CD4-positive, alpha-beta T cell treated with Interleukin-4 for 1 hour (primary cell): ENCODE measurements at regions not wholly inside any gene's neighbourhood (a gene's known extent, or its start where the extent isn't known, plus 50 kb on each side); places are given as distances from the start of the nearest gene placed in this dataset.
"Not testable (repeated sequence)": the region's sequence is repeated elsewhere in the genome, so short reads cannot be mapped to it uniquely, and the experiment has no call there.

Source experiments
- DNase-seq, 2 donors: peaks; one replicate each; pipeline ENCODE4 v3.0.0-alpha.2; 2020 to 2022

DNA sequence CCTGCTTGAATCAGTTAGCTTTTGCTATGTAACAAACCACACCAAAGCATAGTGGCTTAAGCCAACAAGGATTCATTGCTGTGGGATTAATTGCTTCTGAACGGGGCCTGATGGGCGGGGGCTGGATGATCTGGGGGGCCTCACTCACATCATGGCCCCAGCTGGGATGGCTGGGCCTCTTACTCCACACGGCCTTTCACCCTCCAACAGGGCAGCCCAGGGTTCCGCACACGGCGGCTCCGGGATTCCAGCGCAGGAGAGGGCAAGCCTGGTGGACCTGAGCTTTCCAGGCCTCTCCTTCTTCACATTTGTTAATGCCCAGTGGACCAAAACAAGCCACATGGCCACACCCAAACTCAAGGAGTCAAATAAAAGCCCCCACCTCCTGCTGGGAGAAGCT lies 86.3 kb upstream of the PHLPP1 start:
- DNase-seq = no peak

DNA sequence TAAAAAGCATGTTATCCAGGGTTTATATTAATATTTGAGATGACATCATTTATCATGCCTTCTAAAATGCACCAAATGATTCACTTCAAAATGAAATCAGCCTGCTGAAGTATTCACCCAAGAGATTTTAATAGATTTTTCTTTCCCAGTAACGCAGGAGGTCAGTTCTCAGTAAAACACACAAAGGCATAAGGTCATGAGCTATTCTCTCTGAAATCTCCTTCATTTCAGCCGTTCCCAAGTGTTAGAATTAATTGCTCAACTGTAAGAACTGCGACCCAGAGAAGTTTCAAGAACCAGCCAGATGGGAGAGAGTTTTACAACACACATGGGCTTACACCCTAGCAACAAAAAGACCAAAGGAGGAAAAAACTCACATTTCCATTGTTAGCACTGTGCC lies 84.2 kb upstream of the PHLPP1 start:
- no peak for DNase-seq

DNA sequence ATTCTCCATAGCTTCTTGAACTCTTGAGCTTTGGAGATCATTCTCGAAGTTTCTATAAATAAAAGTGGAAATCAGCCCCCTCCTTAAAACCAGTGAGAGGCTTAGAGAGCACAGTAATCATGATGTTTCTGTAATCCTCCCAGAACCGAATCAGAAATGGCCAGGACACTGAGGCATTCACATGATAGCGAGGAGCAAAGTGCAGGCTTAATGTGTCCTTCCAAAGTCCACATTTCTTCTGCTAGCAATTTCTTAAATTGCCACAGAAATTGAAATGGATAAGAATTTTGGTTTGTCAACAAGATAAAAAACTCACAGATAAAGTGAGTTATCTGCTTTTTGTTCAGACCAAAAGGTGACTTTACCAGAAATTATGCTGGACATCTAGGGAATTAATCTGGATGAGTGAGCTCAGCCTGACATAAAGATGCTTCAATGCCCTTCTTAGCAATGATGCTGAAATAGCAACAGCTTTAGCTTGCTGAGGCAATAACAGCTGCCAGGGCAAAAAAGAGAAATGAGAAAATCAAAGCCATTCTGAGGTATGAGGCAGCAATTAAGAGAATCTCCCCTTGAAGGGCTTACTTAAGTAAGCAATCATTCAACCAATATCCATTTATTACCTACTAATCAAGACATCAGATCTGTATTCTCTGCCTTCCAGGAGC lies 82.4 kb upstream of the PHLPP1 start:
- DNase-seq = no peak

DNA sequence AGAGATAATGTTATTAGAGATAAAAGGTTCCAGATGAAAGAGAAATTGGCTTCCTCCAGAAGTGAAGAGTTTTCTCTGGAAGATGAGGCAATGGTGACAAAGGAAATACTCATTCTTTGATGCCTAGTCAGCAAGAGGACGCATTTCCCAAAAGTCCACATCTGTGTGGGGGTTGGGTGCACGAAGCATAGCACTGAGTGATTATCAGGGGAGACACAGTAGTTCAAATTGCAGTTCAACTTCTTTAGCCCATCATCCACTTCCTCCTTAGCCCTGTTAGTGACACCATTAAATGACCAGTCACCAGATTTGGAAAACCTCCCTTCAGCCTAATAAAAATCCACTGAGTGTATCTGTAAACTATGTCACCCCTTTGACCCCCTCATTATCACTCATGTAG lies 80.9 kb upstream of the PHLPP1 start:
- DNase-seq = no peak

DNA sequence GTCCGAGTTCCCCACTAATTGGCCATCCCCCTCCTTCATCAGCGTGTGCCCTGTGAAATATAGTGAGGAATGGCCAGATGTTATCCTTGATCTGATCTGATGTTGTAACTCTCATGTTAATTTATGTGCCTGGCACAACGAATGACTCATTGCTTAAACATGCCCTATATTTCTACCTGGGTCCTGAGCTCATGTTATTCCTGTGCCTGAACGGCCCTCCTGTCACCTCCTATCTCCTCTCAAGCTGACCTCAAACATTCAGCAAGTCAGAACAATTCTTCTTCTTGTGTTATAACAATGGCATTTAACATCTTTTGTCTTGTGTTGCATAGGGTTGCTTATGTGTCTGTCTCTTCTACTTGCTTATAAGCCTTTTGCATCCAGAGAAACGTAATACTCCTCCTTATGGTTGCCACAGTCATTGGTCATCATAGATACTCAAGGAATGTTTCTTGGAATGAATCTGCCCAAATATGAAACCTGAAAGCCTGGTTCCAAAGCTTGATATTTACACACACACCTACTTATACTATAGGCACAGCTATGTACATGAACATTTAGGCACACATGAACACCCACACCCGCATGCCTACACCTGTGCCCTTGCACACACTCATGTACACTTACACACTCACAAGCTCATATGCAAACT lies 80.2 kb upstream of the PHLPP1 start:
- no peak for DNase-seq

DNA sequence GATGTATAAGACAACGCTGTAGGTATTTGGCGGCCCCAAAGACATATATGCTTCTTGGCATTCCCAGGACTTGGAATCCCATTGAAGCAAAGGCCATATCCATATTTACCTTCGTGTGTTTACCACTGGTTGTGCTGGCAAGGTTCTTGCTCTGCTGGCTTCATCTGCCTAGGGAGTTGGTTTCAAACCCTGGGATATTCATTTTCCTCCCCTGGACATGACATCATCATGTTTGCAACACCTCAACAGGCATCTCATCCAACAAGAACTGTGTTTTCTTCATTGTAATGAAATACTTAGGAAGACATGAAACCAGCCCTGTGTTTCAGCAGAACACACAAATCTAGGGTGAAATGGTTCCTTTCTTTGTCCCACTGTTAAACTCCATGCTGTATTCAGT lies 77.9 kb upstream of the PHLPP1 start:
- DNase-seq = no peak

DNA sequence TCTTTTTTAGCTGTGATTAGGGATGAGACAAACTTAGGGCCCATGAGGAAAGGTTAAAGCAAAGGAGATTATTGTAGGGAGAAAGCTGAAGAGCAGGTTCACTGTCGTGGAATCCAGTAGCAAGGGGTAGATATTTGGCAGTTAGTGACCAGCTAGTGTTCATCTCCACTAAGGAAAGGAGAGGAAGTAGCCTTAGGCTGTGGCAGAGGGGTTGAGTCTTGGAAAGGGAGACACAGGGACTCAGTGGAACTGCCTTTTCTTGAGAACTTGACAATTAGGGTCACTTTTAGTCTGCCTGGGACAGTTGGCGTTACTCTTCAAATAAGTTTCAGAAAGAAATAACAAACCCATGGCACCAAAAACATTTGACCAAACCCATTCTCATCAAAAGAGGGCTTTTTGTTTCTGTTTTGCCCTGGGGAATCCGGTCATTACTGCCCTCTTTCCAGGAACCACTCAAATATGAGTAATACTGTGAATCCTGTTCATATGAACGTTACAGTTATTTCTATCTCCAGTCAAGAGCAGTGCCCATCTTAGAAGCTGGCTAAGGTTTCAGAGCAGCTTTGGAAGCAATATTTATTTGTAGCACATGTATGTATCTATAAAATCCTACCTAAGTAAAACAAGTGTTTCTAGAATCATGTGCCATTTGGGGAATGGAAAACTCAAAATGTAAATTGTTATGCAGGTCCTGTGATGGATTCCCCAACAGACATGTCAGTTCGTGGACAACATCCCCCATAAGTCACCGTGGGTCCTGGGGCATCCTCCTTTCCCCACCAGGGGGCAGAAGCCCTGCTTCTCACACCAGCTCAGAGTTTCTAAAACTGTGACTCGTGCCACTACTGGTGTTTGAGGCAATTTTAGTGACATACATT lies 77.3 kb upstream of the PHLPP1 start:
- peak; percentile 46 to 47 for DNase-seq

DNA sequence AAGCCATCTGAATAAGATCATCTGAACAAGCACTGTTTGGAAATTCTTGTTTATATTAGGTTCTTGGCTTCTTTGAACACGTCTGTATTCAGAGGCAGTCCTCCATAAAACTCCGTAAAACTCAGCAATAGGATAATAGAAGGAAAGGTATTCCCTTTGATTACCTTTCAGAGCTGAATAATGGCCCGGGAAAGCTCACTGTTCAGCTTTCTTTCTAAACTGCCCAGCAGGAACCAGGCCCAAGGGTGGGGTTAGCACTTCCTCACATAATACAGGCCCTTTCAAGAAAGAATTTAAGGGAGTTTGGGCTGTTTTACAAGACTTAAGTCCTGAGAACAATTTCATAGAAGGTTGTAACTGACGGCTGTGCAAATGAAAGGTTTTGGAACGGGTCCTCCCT lies 72.2 kb upstream of the PHLPP1 start:
- DNase-seq = no peak

DNA sequence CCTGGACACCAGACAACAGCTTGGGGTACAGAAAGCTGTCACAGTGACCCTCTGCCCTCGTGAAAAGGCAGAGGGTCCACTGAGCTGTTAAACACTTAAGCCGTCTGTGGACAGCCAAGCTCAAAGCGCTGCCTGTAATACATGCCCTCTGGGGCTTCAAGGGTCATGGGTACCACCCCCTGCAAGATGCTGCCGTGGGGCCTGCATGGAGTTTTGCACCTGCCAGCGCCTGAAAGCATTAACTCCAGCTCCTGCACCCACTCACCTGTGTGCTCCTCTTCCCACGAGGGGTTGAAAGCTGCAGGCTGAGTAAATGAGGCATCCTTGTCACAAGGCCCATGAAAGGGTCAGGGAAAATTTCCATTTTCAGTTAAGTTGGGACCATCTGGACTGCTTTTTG lies 70.6 kb upstream of the PHLPP1 start:
- no peak for DNase-seq

DNA sequence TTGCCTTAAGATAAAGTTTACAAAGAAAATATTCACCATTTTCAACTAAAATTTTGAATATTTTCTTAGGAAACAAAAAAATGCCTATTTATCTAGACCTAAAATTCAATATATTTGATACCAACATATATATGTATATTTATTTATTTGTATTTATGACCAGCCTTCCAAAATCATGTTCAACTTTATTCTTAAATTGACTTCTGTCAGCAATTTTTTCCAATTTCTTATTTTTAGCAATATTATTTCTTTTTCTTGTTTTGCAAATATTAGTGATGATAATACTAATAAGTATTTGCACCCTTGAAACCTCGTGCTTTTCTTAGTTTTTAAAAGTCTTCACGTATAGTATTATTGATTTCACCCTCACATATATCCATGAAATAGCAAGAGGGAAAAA lies 68.2 kb upstream of the PHLPP1 start:
- DNase-seq = no peak

DNA sequence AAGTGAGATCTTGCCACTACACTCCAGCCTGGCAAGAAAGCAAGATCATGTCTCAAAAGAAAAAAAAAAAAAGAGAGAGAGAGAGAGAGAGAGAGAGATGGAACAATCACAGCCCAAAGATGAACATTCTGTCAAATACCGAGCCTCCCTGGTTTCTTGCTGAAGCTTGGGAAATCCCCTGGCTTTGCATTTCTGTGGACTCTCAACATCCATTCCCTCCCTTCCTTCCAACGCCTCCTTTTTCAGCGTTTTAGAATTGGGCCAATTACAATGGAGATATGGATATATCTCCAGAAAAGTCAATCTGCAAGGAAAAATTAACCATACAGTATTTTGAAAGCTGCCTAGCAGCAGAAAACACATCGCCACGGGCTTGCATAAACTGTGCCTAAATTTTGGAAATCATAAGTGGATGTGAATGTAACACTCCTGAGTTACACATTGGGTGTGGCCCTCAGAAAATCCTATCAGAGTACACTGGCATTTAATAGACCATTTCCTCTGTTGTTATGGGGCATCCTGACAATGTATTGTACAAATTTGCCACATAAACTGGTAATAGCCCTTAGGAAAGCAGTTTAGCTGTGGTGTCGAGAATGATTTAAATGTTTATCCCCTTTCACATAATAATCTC lies 67.2 kb upstream of the PHLPP1 start:
- no peak for DNase-seq

DNA sequence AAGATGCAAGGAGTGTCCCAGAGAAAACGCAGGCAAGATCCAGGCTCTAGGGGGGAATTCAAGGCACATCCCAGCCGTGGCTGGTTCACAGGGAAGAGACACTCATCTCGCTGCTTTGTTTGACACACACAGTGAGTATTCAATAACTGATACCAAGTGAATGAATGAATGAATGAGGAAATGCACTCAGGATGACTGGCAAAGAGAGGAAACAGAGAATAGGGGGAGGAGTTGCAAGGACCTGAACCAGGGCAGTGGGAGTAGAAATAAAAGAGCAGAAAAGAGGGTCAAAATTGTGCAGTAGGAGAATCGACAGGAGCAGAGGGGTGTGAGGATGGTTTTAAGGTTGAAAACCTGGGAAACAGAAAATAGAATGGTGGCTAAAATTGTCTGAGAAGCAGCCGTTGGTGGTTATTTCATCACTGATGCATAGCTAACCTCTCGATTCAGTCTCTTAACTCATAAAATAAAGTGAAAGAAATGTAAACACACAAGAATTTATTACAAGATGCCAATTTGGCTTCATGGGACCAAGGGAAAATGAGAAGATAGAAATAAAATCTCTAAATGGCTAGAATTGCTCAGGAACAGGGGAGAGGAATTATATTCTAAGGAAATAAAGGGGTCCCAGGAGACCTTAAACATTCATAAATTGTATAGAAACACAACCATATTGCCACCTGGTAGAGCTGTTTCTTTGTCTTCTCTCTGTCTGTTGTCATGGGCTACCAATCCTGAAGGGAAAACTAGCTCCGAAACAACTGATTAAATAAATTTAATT lies 63.9 kb upstream of the PHLPP1 start:
- DNase-seq = no peak

DNA sequence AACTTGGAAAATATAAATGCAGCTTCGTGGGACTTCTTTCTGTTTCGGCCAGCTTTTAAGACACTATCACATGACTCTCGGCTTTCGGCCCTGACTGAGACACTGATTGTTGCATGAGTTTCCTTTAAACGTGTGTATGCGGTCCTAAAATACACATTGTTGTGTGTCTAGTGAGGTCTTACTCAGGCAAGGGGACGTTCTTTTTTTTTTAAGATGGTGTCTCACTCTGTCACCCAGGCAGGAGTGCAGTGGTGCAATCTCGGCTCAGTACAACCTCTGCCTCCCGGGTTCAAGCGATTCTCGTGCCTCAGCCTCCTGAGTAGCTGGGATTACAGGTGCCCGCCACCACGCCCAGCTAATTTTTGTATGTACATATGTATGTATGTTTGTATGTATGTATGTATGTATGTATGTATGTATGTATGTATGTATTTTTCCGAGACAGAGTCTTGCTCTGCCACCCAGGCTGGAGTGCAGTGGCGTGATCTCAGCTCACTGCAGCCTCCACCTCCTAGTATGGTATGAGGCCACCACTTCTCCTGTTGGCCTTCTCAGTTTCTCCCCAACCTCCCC lies 63.2 kb upstream of the PHLPP1 start:
- not testable (repeated sequence) for DNase-seq

DNA sequence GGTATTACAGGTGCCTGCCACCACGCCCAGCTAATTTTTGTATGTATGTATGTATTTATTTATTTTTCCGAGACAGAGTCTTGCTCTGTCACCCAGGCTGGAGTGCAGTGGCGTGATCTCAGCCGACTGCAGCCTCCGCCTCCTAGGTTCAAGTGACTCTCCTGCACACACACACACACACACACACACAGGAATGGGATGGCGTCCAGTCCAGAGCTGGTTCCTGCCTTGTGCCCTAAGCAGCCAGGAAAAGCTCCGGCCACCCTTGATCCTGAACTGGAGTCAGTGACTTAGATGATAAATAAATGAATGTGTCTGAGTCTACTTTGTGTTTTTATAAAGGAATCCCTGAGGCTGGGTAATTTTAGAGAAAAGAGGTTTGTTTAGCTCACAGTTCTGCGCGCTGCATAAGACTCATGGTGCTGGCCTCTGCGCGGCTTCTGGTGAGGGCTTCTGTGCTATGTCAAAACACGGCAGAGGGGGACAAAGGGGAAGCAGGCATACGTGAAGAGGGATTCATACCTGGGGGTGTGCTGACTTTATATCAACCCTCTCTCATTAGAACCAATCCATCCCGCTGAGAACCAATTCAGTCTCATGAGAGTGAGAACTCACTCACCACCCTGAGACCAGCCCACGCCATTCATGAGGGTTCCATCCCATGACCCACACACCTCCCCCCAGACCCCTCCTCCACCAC lies 59.7 kb upstream of the PHLPP1 start:
- no peak for DNase-seq

DNA sequence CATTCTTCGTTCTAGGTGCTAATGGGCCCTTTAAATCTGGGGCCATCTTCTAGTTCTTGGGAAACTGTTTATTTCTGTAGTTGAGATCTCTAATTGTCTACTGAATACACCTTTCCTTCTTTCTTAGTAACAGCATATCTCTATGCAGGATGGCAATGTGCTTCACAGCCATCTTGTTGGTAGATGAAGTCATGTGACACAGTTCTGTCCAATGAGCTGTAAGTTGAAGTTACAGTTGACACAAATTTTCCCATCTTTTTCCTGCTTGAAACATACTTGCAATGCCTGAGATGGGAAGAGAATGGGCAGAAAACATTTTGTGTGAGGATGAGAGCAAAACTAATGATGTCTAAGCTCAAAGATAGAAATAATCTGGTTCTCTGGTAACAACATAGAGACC lies 57.3 kb upstream of the PHLPP1 start:
- no peak for DNase-seq

DNA sequence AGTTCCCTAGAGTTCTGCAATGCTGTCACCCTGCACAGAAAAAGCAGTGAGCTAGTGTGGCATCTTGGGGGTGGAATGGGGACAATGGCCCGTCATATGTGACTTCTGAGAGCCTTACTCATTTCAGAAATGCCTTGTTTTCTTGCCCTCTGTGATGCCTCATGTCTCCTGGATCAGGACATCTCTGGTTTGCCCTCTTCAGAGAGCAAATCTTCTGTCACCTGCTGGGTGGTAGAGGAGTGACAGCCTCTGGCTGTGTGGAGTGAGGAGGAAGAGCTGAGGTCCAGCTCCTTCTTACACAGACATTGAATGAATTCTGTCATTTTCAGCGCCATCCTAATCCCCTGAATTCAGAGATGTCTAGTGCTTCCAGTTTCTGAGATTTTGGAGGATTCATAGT lies 55.6 kb upstream of the PHLPP1 start:
- DNase-seq = no peak

DNA sequence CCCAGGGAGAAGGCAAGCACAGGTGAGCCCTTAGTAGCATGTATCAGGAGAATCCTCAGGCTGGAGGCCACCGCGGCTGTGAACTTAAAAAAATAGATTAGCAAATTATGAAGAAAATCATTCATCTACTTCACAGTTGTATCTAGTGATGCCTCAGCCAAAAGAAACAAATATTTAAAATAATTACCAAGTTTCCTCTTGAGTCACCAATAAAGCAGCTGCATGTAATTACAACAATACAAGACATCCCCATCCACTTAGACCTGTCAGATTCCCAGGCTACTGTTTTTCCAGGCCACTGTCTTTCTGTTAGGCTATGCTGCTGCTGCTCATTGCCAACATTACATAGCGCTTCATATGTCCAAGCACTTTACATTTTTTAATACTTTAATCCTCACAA lies 54.6 kb upstream of the PHLPP1 start:
- DNase-seq = no peak

DNA sequence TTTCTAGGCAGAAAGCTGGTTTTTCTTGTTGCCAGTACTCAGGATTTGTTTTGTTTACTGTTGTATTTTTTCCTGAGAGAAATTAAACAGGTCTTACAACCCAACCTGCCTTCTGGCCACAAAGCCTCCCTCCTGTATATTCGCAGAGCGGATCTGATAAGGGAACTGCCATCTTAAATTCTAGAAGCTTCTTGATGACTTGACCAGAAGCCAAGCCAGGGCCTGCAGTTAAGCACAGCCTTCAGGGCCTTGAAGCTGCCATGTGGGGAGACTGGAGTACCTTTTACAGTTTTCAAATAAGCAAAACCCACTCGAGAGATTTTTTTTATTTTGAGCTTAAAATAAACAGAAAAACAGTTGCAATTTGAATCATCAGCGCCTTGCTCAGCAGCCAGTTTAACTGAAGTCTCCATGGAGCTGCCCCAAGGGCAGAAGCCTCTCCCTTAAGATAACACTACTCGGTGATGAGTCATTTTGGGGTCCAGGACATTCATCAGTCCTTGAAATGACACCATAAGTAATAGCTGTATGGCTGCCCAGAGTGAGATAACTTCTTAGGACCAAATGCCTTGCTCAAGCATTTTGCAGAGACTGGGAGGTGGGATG lies 51.5 kb upstream of the PHLPP1 start:
- no peak for DNase-seq

DNA sequence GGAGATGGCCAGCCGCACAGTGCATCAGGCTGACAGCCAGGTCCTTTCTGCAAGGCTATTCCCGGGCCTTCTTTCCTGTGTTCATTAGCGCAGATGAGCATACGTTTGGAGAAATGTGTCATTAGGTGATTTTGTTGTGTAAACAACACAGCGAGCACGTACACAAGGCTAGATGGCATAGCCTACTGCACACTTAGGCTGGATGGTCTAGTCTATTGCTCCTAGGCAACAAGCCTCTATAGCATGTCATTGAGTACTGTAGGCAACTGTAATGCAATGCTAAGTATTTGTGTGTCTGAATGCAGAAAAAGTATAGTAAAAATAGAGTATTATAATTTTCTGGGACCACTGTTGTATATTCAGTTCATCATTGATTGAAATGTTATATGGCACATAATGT lies 50.9 kb upstream of the PHLPP1 start:
- DNase-seq = no peak

DNA sequence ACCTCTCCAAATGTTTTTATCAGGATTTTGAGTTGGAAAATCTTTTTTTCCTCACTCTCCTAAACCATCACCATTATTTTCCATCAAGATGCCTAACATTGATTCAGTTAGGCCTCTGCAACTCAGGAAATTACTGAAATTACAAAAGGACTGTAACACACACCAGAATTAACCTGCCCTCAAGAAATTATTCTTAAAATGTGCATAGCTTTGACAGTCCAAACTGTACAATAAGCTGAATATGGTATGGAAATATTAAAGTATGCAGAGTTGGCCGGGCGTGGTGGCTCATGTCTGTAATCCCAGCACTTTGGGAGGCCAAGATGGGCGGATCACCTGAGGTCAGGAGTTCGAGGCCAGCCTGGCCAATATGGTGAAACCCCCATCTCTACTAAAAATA lies 50.2 kb upstream of the PHLPP1 start:
- DNase-seq = no peak
